A673 (cell line): ENCODE measurements at regions not wholly inside any gene's neighbourhood (a gene's known extent, or its start where the extent isn't known, plus 50 kb on each side); places are given as distances from the start of the nearest gene placed in this dataset.
A peak's percentile ranks its signal among the peaks of the same experiment; 100 is the strongest.

Source experiments
- BruUV-seq: library from RNA; stranded (reverse); fragments of 400-500 nt; replicated peaks from 2 replicates; lab custom pipeline; 2021; lab: Mats Ljungman, UMichigan
- CTCF ChIA-PET: fragments of 300-600 bp; sonication (Branson Sonifier 250); formaldehyde crosslinking; loops from one replicate; lab custom pipeline; 2022; ENCODE audit warnings: antibody characterized with exemption; lab: Charles Lee
- POLR2A ChIA-PET: fragments of 300-600 bp; sonication (Branson Sonifier 250); formaldehyde crosslinking; loops from one replicate; lab custom pipeline; 2022; ENCODE audit warnings: antibody characterized with exemption; ENCODE audit not compliant: low non-redundant PET; lab: Charles Lee
- DNase-seq: peaks from one replicate; pipeline ENCODE4 v3.0.0-alpha.2; 2015; ENCODE audit warnings: low spot score
- H3K27ac ChIP-seq: fragments of 200-600 bp; sonication (generic); 2 replicates; pipeline ENCODE4 v1.5.1; 2016; ENCODE audit warnings: mixed run types, low read depth, mild to moderate bottlenecking, mixed read lengths, antibody characterized with exemption, low read length; ENCODE audit not compliant: poor library complexity, severe bottlenecking
- H3K27me3 ChIP-seq: fragments of 200-600 bp; sonication (generic); replicated peaks from 2 replicates; pipeline ENCODE4 v1.6.1; 2017; ENCODE audit warnings: mixed run types, low read depth, mild to moderate bottlenecking, mixed read lengths, antibody characterized with exemption, low read length; ENCODE audit not compliant: insufficient read depth, poor library complexity
- H3K36me3 ChIP-seq: fragments of 200-600 bp; sonication (generic); 2 replicates; pipeline ENCODE4 v1.6.1; 2016; ENCODE audit warnings: mixed run types, mild to moderate bottlenecking, mixed read lengths, antibody characterized with exemption, low read length; ENCODE audit not compliant: insufficient read depth, poor library complexity, severe bottlenecking
- H3K4me1 ChIP-seq: fragments of 200-600 bp; sonication (generic); 2 replicates; pipeline ENCODE4 v1.6.1; 2017; ENCODE audit warnings: mixed run types, mild to moderate bottlenecking, mixed read lengths, antibody characterized with exemption, low read length; ENCODE audit not compliant: insufficient read depth, poor library complexity, severe bottlenecking
- H3K4me3 ChIP-seq: fragments of 200-600 bp; sonication (generic); 2 replicates; pipeline ENCODE4 v1.5.1; 2016; ENCODE audit warnings: low read depth, mixed run types, mild to moderate bottlenecking, mixed read lengths, low read length; ENCODE audit not compliant: poor library complexity, severe bottlenecking
- H3K9me3 ChIP-seq: fragments of 200-600 bp; sonication (generic); 2 replicates; pipeline ENCODE4 v1.6.1; 2016; ENCODE audit warnings: mixed run types, low read depth, mild to moderate bottlenecking, mixed read lengths, antibody characterized with exemption, low read length; ENCODE audit not compliant: poor library complexity, severe bottlenecking
- CTCF ChIP-seq: fragments of 300-800, 200-600 bp; sonication (generic); conservative IDR thresholded peaks from 2 replicates; pipeline ENCODE4 v1.5.1; 2017; ENCODE audit warnings: low read depth, mild to moderate bottlenecking, antibody characterized with exemption, low read length, moderate library complexity, mixed read lengths
- EZH2 ChIP-seq: fragments of 200-600 bp; sonication (generic); IDR thresholded peaks from 2 replicates; pipeline ENCODE4 v1.6.1; 2017; ENCODE audit warnings: borderline replicate concordance, low read depth, mild to moderate bottlenecking, mixed read lengths, antibody characterized with exemption, low read length; ENCODE audit not compliant: poor library complexity, severe bottlenecking
- intact Hi-C: fragments of 100-400 bp; cut with micrococcal nuclease; formaldehyde crosslinking; loops from one replicate; pipeline ENCODE4 v1.10.0; 2022; ENCODE audit not compliant: unreplicated experiment

- Histone ChIP-seq H3K36me3 (no peaks in the 10 kb centered on the region), H3K27me3 (no peaks in the 10 kb centered on the region), H3K9me3 (no peaks in the 10 kb centered on the region), H3K27ac (no peak overlapping the region), H3K4me3 (no peak overlapping the region), H3K4me1 (no peaks in the 10 kb centered on the region)
- intact Hi-C loops = no loop called here
- TF ChIP-seq EZH2 (no peak), CTCF (no peak)
- CTCF ChIA-PET = no interaction called here
- no peak for DNase-seq
- POLR2A ChIA-PET = no interaction called here
- no TSS peak for BruUV-seq
These were observed 1140.3 kb upstream of the SLC10A2 start for GRCh38 chr13:104206450-104207044.

- Histone ChIP-seq H3K9me3 (no peaks in the 10 kb centered on the region), H3K27ac (no peak overlapping the region), H3K36me3 (no peaks in the 10 kb centered on the region), H3K27me3 (no peaks in the 10 kb centered on the region), H3K4me1 (no peaks in the 10 kb centered on the region), H3K4me3 (no peak overlapping the region)
- POLR2A ChIA-PET = no interaction called here
- intact Hi-C loops = no loop called here
- CTCF ChIA-PET = no interaction called here
- no TSS peak for BruUV-seq
- 0 out of 2 replicates have a peak, but pooled peaks have one; percentile 28 for TF ChIP-seq CTCF
- no peak for TF ChIP-seq EZH2
- no peak for DNase-seq
These were observed 1138.0 kb upstream of the SLC10A2 start for GRCh38 chr13:104204177-104204576.

GRCh38 chr13:104198801-104199200, 1132.6 kb upstream of the SLC10A2 start:
- BruUV-seq = no TSS peak
- H3K4me1 ChIP-seq = no peaks in the 10 kb centered on the region
- POLR2A ChIA-PET = no interaction called here
- DNase-seq = no peak
- no peaks in the 10 kb centered on the region for H3K36me3 ChIP-seq
- no peak overlapping the region for H3K27ac ChIP-seq
- no peaks in the 10 kb centered on the region for H3K27me3 ChIP-seq
- no peak overlapping the region for H3K4me3 ChIP-seq
- no peaks in the 10 kb centered on the region for H3K9me3 ChIP-seq
- CTCF ChIA-PET = no interaction called here
- TF ChIP-seq EZH2 (no peak), CTCF (no peak)
- intact Hi-C loops = no loop called here
